ENCODE measurements at regions not wholly inside any gene's neighbourhood (a gene's known extent, or its start where the extent isn't known, plus 50 kb on each side); places are given as distances from the start of the nearest gene placed in this dataset.

- no peak for TF ChIP-seq POLR2A (IDR thresholded peaks at IDR 0.05)
- TF ChIP-seq, protein P1, sequence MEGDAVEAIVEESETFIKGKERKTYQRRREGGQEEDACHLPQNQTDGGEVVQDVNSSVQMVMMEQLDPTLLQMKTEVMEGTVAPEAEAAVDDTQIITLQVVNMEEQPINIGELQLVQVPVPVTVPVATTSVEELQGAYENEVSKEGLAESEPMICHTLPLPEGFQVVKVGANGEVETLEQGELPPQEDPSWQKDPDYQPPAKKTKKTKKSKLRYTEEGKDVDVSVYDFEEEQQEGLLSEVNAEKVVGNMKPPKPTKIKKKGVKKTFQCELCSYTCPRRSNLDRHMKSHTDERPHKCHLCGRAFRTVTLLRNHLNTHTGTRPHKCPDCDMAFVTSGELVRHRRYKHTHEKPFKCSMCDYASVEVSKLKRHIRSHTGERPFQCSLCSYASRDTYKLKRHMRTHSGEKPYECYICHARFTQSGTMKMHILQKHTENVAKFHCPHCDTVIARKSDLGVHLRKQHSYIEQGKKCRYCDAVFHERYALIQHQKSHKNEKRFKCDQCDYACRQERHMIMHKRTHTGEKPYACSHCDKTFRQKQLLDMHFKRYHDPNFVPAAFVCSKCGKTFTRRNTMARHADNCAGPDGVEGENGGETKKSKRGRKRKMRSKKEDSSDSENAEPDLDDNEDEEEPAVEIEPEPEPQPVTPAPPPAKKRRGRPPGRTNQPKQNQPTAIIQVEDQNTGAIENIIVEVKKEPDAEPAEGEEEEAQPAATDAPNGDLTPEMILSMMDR (IDR thresholded peaks at IDR 0.05), result no peak
Observed at GRCh38 chr4:60034361-60034760, 1165.8 kb upstream of the ADGRL3 start.

Measured in right lobe of liver (tissue), 4 donors.